Tibial nerve (tissue), 4 donors: ENCODE measurements at regions not wholly inside any gene's neighbourhood (a gene's known extent, or its start where the extent isn't known, plus 50 kb on each side); places are given as distances from the start of the nearest gene placed in this dataset.

ENCODE experiments used
- DNase-seq, 2 donors: peaks; one replicate each; pipeline ENCODE4 v3.0.0-alpha.2; 2019; ENCODE audit warnings: low spot score in 2 of 2
- H3K27ac ChIP-seq, 4 donors: fragments of 200-600 bp; sonication (generic) in 3 of 4; one replicate each; pipeline ENCODE4 v1.5.1; 2017 to 2019; ENCODE audit warnings: mild to moderate bottlenecking in 1 of 4
- H3K27me3 ChIP-seq, 2 donors: fragments of 200-600 bp; sonication (generic) in 1 of 2; one replicate each; pipeline versions ENCODE4 v1.5.1 to v1.6.0; 2017 to 2019
- H3K36me3 ChIP-seq, 3 donors: fragments of 200-600 bp; sonication (generic); one replicate each; pipeline ENCODE4 v1.5.1; 2018 to 2019
- H3K4me1 ChIP-seq, 4 donors: fragments of 200-600 bp; sonication (generic) in 3 of 4; one replicate each; pipeline ENCODE4 v1.5.1; 2017 to 2019
- H3K4me3 ChIP-seq, 4 donors: fragments of 200-600 bp; sonication (generic) in 3 of 4; one replicate each; pipeline ENCODE4 v1.5.1; 2017 to 2019; ENCODE audit warnings: mild to moderate bottlenecking in 1 of 4, moderate library complexity in 1 of 4
- H3K9me3 ChIP-seq, 4 donors: fragments of 200-600 bp; sonication (generic) in 3 of 4; one replicate each; pipeline ENCODE4 v1.5.1; 2017 to 2019
- CTCF ChIP-seq, 5 experiments: fragments of 200-600 bp in 3 of 5; fragments of 450-650 bp in 2 of 5; sonication (generic) in 3 of 5; IDR thresholded peaks; one replicate each; pipeline ENCODE4 v1.5.1; 2016 to 2019; ENCODE audit warnings: antibody characterized with exemption in 5 of 5, mild to moderate bottlenecking in 3 of 5, moderate library complexity in 2 of 5
- EP300 ChIP-seq, 2 donors: sonication (generic); formaldehyde crosslinking; IDR thresholded peaks; one replicate each; pipeline ENCODE4 v1.6.1; 2017; ENCODE audit warnings: antibody characterized with exemption in 2 of 2, mild to moderate bottlenecking in 1 of 2
- POLR2A ChIP-seq, 2 donors: fragments of 450-650 bp; IDR thresholded peaks; one replicate each; pipeline ENCODE4 v1.6.1; 2017; ENCODE audit warnings: antibody characterized with exemption in 2 of 2, mild to moderate bottlenecking in 2 of 2, moderate library complexity in 2 of 2
- whole genome bisulfite sequencing, 2 donors: methylation state at CpG; one replicate each; pipeline ENCODE4 v1.1.5; 2018; 5-methylcytosine and 5-hydroxymethylcytosine counted together

GRCh38 chr14:46051796-46052195 lies 599.8 kb downstream of the RPL10L start:
- DNase-seq, result no peak
- H3K4me3 ChIP-seq, result no peak overlapping the region
- H3K27me3 ChIP-seq, result no peaks in the 10 kb centered on the region
- H3K4me1 ChIP-seq, result no peaks in the 10 kb centered on the region
- peaks cover 0 to 8% (median 0%) of the 10 kb centered on the region in 4 donors for H3K9me3 ChIP-seq
- H3K27ac ChIP-seq, result no peak overlapping the region
- no peaks in the 10 kb centered on the region for H3K36me3 ChIP-seq
- TF ChIP-seq EP300 (IDR thresholded peaks at IDR 0.05) (no peak), POLR2A (IDR thresholded peaks at IDR 0.05) (no peak), CTCF (IDR thresholded peaks at IDR 0.05) (no peak)
- WGBS, 2 donors, result 55 to 66% methylated on average over 1 of the region's 1 CpG

GRCh38 chr14:46048127-46048526 lies 603.5 kb downstream of the RPL10L start:
- Histone ChIP-seq H3K27ac (no peak overlapping the region), H3K4me1 (no peaks in the 10 kb centered on the region), H3K9me3 (peaks cover 0 to 8% (median 0%) of the 10 kb centered on the region in 4 donors), H3K36me3 (no peaks in the 10 kb centered on the region), H3K4me3 (no peak overlapping the region), H3K27me3 (no peaks in the 10 kb centered on the region)
- TF ChIP-seq POLR2A (IDR thresholded peaks at IDR 0.05), result no peak
- no peak for TF ChIP-seq CTCF (IDR thresholded peaks at IDR 0.05)
- DNase-seq, result no peak
- whole genome bisulfite sequencing, 2 donors, result 50 to 62% methylated on average over 3 of the region's 3 CpGs

- no peak for TF ChIP-seq CTCF (IDR thresholded peaks at IDR 0.05)
- no peak for TF ChIP-seq POLR2A (IDR thresholded peaks at IDR 0.05)
- TF ChIP-seq EP300 (IDR thresholded peaks at IDR 0.05), result no peak
- Histone ChIP-seq H3K9me3 (peaks cover 0 to 2% (median 0%) of the 10 kb centered on the region in 4 donors), H3K36me3 (no peaks in the 10 kb centered on the region), H3K4me3 (no peak overlapping the region), H3K27ac (no peak overlapping the region), H3K4me1 (no peaks in the 10 kb centered on the region), H3K27me3 (no peaks in the 10 kb centered on the region)
- no peak for DNase-seq
- WGBS, 2 donors, result 91% methylated on average over 4 of the region's 4 CpGs
Measured at GRCh38 chr14:46036099-46036498, 615.5 kb downstream of the RPL10L start.

GRCh38 chr14:46034305-46034704 lies 617.3 kb downstream of the RPL10L start:
- no peak for DNase-seq
- no peaks in the 10 kb centered on the region for H3K4me1 ChIP-seq
- no peaks in the 10 kb centered on the region for H3K36me3 ChIP-seq
- TF ChIP-seq CTCF (IDR thresholded peaks at IDR 0.05), result no peak
- H3K27ac ChIP-seq, result no peak overlapping the region
- WGBS, 2 donors, result 71 to 82% methylated on average over 3 of the region's 3 CpGs
- no peak overlapping the region for H3K4me3 ChIP-seq
- H3K9me3 ChIP-seq, result peaks cover 0 to 2% (median 0%) of the 10 kb centered on the region in 4 donors
- no peaks in the 10 kb centered on the region for H3K27me3 ChIP-seq

- no peaks in the 10 kb centered on the region for H3K4me1 ChIP-seq
- WGBS, 2 donors, result 72 to 77% methylated on average over 1 of the region's 1 CpG
- TF ChIP-seq CTCF (IDR thresholded peaks at IDR 0.05) (no peak), EP300 (IDR thresholded peaks at IDR 0.05) (no peak), POLR2A (IDR thresholded peaks at IDR 0.05) (no peak)
- no peak overlapping the region for H3K27ac ChIP-seq
- no peaks in the 10 kb centered on the region for H3K9me3 ChIP-seq
- no peak for DNase-seq
- no peak overlapping the region for H3K4me3 ChIP-seq
- H3K27me3 ChIP-seq, result no peaks in the 10 kb centered on the region
- H3K36me3 ChIP-seq, result no peaks in the 10 kb centered on the region
Measured at GRCh38 chr14:46018846-46019420, 632.6 kb downstream of the RPL10L start.
